Spleen (tissue), 11 donors: ENCODE measurements at regions not wholly inside any gene's neighbourhood (a gene's known extent, or its start where the extent isn't known, plus 50 kb on each side); places are given as distances from the start of the nearest gene placed in this dataset.

ENCODE experiments used
- DNase-seq: peaks from one replicate; pipeline ENCODE4 v3.0.0-alpha.2; 2020
- H3K27ac ChIP-seq, 8 donors: fragments of 200-600 bp; sonication (generic) in 7 of 8; 1 replicate in 4 of 8; 2 replicates in 4 of 8; pipeline versions ENCODE4 v1.5.0 to v1.8.0; 2016 to 2021; ENCODE audit warnings: inconsistent platforms in 4 of 8, mild to moderate bottlenecking in 4 of 8, moderate library complexity in 1 of 8
- H3K27me3 ChIP-seq, 7 donors: fragments of 200-600 bp; sonication (generic) in 6 of 7; replicated peaks in 1 of 7; 1 replicate in 4 of 7; 2 replicates in 3 of 7; pipeline versions ENCODE4 v1.5.0 to v1.8.0; 2016 to 2021; ENCODE audit warnings: inconsistent platforms in 3 of 7, mild to moderate bottlenecking in 1 of 7
- H3K36me3 ChIP-seq, 6 donors: fragments of 200-600 bp; sonication (generic) in 5 of 6; 1 replicate in 4 of 6; 2 replicates in 2 of 6; pipeline versions ENCODE4 v1.5.0 to v1.8.0; 2016 to 2021; ENCODE audit warnings: inconsistent platforms in 2 of 6
- H3K4me1 ChIP-seq, 6 donors: fragments of 200-600 bp; sonication (generic) in 5 of 6; 1 replicate in 3 of 6; 2 replicates in 3 of 6; pipeline versions ENCODE4 v1.5.0 to v1.8.0; 2016 to 2021; ENCODE audit warnings: inconsistent platforms in 3 of 6
- H3K4me3 ChIP-seq, 8 donors: fragments of 200-600 bp; sonication (generic) in 7 of 8; 1 replicate in 4 of 8; 2 replicates in 4 of 8; pipeline versions ENCODE4 v1.5.0 to v1.8.0; 2016 to 2021; ENCODE audit warnings: inconsistent platforms in 4 of 8, mild to moderate bottlenecking in 4 of 8, moderate library complexity in 2 of 8
- H3K9me3 ChIP-seq, 8 donors: fragments of 200-600 bp; sonication (generic) in 7 of 8; 1 replicate in 4 of 8; 2 replicates in 4 of 8; pipeline versions ENCODE4 v1.5.0 to v1.8.0; 2016 to 2021; ENCODE audit warnings: inconsistent platforms in 4 of 8
- CTCF ChIP-seq, 11 experiments: fragments of 200-600 bp in 7 of 11; fragments of 450-650 bp in 4 of 11; sonication (generic) in 4 of 11; IDR thresholded peaks in 8 of 11; conservative IDR thresholded peaks in 3 of 11; 1 replicate in 7 of 11; 2 replicates in 4 of 11; pipeline versions ENCODE4 v1.4.0 to v1.8.0; 2016 to 2021; ENCODE audit warnings: antibody characterized with exemption in 11 of 11, inconsistent platforms in 4 of 11, mild to moderate bottlenecking in 1 of 11
- POLR2A ChIP-seq, 3 donors: fragments of 450-650 bp; IDR thresholded peaks; one replicate each; pipeline ENCODE4 v1.5.1; 2017; ENCODE audit warnings: antibody characterized with exemption in 3 of 3, mild to moderate bottlenecking in 1 of 3
- POLR2AphosphoS5 ChIP-seq, 3 donors: sonication (generic); formaldehyde crosslinking; IDR thresholded peaks; one replicate each; pipeline ENCODE4 v1.5.1; 2017; ENCODE audit warnings: antibody characterized with exemption in 3 of 3
- WGBS, 5 donors: extraction: QIAGEN DNeasy Blood & Tissue Kit in 3 of 5; methylation state at CpG; one replicate each; pipeline versions ENCODE4 v1.1.5 to v1.1.7; 2013 to 2018; 5-methylcytosine and 5-hydroxymethylcytosine counted together
- intact Hi-C: fragments of 100-400 bp; cut with DNase I; formaldehyde crosslinking; loops from one replicate; pipeline ENCODE4 v1.15.0; 2023; ENCODE audit warnings: low total_unique reads
- donor health status: healthy with polysubstance abuse.
- donor health status: DM: no; HTN: no; CAD: no; lungs with moderate emphysema.
- donor health status: DM: no; HTN: no; CAD: no.
- donor health status: Bipolar disorder and iron deficiency.
- donor health status: healthy.
- donor health status: DM: no; HTN: no; CAD: no.
- donor health status: DM: yes; HTN: yes; CAD: no.

- TF ChIP-seq POLR2AphosphoS5 (IDR thresholded peaks at IDR 0.05) (no peak), POLR2A (IDR thresholded peaks at IDR 0.05) (no peak), CTCF (IDR thresholded peaks at IDR 0.05 in 8 of 11, conservative IDR thresholded peaks at IDR 0.05 in 3 of 11) (no peak)
- H3K27ac ChIP-seq: no peak overlapping the region
- H3K4me3 ChIP-seq: no peak overlapping the region
- DNase-seq: no peak
- no peaks in the 10 kb centered on the region for H3K27me3 ChIP-seq
- H3K36me3 ChIP-seq: no peaks in the 10 kb centered on the region
- 79 to 87% (median 83%) methylated on average over 5 of the region's 5 CpGs for WGBS, 5 donors
- intact Hi-C loops: no loop called here
- H3K9me3 ChIP-seq: peaks cover 0 to 5% (median 0%) of the 10 kb centered on the region in 8 donors
- H3K4me1 ChIP-seq: no peaks in the 10 kb centered on the region
These were observed 435.2 kb upstream of the DPPA4 start for GRCh38 chr3:109772520-109772919.

- no peaks in the 10 kb centered on the region for H3K4me1 ChIP-seq
- no peaks in the 10 kb centered on the region for H3K36me3 ChIP-seq
- 59 to 80% (median 67%) methylated on average over 2 of the region's 2 CpGs for WGBS, 5 donors
- H3K4me3 ChIP-seq: no peak overlapping the region
- intact Hi-C loops: no loop called here
- TF ChIP-seq POLR2A (IDR thresholded peaks at IDR 0.05) (no peak), CTCF (IDR thresholded peaks at IDR 0.05 in 8 of 11, conservative IDR thresholded peaks at IDR 0.05 in 3 of 11) (no peak), POLR2AphosphoS5 (IDR thresholded peaks at IDR 0.05) (no peak)
- H3K27me3 ChIP-seq: no peaks in the 10 kb centered on the region
- H3K27ac ChIP-seq: no peak overlapping the region
- no peak for DNase-seq
- H3K9me3 ChIP-seq: peaks cover 0 to 18% (median 10%) of the 10 kb centered on the region in 8 donors
These were observed 436.8 kb upstream of the DPPA4 start for GRCh38 chr3:109774108-109774507.

- Histone ChIP-seq H3K9me3 (peaks cover 0 to 21% (median 5%) of the 10 kb centered on the region in 8 donors), H3K36me3 (no peaks in the 10 kb centered on the region), H3K27ac (peak overlapping the region in 1 of 8 donors; percentile 19), H3K4me1 (no peaks in the 10 kb centered on the region), H3K4me3 (no peak overlapping the region), H3K27me3 (no peaks in the 10 kb centered on the region)
- TF ChIP-seq CTCF (IDR thresholded peaks at IDR 0.05 in 8 of 11, conservative IDR thresholded peaks at IDR 0.05 in 3 of 11) (no peak), POLR2AphosphoS5 (IDR thresholded peaks at IDR 0.05) (no peak), POLR2A (IDR thresholded peaks at IDR 0.05) (no peak)
- intact Hi-C loops: no loop called here
- no peak for DNase-seq
- 40 to 76% (median 58%) methylated on average over 1 of the region's 1 CpG for WGBS, 5 donors
These were observed 446.9 kb upstream of the DPPA4 start for GRCh38 chr3:109784285-109784684.

DNA sequence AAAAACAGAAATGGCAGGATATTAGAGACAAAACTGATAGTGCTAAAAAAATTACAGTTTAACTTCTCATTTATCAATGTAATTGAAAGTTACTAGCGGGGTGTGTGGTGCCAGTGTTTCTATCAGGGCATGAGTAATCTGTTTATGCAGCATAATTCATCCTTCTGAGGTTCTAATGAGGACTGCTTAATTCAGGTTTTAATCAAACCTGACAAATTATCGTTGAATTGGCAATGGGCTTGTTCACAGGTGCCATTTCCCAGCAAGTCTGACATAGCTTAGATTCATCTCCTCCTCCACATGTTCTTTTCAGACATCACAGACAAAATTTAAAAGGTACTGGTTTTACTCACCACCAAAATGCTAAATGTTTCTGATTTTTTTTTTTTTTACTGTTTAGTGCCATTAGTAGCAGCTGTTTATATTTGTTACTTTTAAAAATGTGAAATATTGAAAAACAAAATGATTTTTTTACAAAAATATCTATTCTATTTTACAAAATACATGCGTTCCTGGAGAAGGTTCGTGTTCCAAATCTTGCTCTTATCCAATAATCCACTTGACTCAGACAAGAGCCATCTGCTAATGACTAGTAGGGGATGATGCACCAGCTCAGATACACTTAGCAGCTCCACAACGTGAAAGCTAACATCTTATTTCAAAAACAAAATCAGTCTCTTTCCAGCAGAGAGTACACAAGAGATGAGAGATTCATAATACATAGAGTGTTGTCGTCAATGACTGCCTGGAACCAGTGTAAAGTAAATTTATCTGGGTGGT, 447.7 kb upstream of the DPPA4 start:
- Histone ChIP-seq H3K4me1 (no peaks in the 10 kb centered on the region), H3K27ac (peak overlapping the region in 1 of 8 donors; percentile 2), H3K36me3 (no peaks in the 10 kb centered on the region), H3K27me3 (no peaks in the 10 kb centered on the region), H3K9me3 (peaks cover 0 to 13% (median 0%) of the 10 kb centered on the region in 8 donors), H3K4me3 (no peak overlapping the region)
- 64 to 79% (median 68%) methylated on average over 6 of the region's 6 CpGs for WGBS, 5 donors
- TF ChIP-seq POLR2AphosphoS5 (IDR thresholded peaks at IDR 0.05) (no peak), POLR2A (IDR thresholded peaks at IDR 0.05) (no peak), CTCF (IDR thresholded peaks at IDR 0.05 in 8 of 11, conservative IDR thresholded peaks at IDR 0.05 in 3 of 11) (no peak)
- intact Hi-C loops: no loop called here
- DNase-seq: no peak
